Left lung (tissue), 4 donors: ENCODE measurements at regions not wholly inside any gene's neighbourhood (a gene's known extent, or its start where the extent isn't known, plus 50 kb on each side); places are given as distances from the start of the nearest gene placed in this dataset.
"Not testable (repeated sequence)": the region's sequence is repeated elsewhere in the genome, so short reads cannot be mapped to it uniquely, and the experiment has no call there.

ENCODE experiments used
- ATAC-seq: fragments of 200-7000 bp; cut with Tn5 transposase; one replicate; pipeline ENCODE4 v1.9.1; 2020; ENCODE audit warnings: moderate library complexity
- DNase-seq, 4 donors: peaks; one replicate each; pipeline ENCODE4 v3.0.0-alpha.2; 2013 to 2020
- H3K27ac ChIP-seq, 2 donors: fragments of 200-600 bp; sonication (generic) in 1 of 2; one replicate each; pipeline versions ENCODE4 v1.5.0 to v1.8.0; 2020 to 2021
- H3K27me3 ChIP-seq, 2 donors: fragments of 200-600 bp; sonication (generic) in 1 of 2; one replicate each; pipeline versions ENCODE4 v1.5.0 to v1.8.0; 2020 to 2021
- H3K36me3 ChIP-seq, 2 donors: fragments of 200-600 bp; sonication (generic) in 1 of 2; one replicate each; pipeline versions ENCODE4 v1.5.0 to v1.8.0; 2020 to 2021
- H3K4me1 ChIP-seq, 2 donors: fragments of 200-600 bp; one replicate each; pipeline ENCODE4 v1.8.0; 2021
- H3K4me3 ChIP-seq, 2 donors: fragments of 200-600 bp; sonication (generic) in 1 of 2; one replicate each; pipeline versions ENCODE4 v1.5.0 to v1.8.0; 2020 to 2021; ENCODE audit warnings: mild to moderate bottlenecking in 1 of 2
- H3K9me3 ChIP-seq, 2 donors: fragments of 200-600 bp; sonication (generic) in 1 of 2; one replicate each; pipeline versions ENCODE4 v1.5.0 to v1.8.0; 2020 to 2021
- CTCF ChIP-seq, 2 donors: fragments of 200-600 bp; sonication (generic) in 1 of 2; IDR thresholded peaks; one replicate each; pipeline versions ENCODE4 v1.5.0 to v1.8.0; 2021; ENCODE audit warnings: antibody characterized with exemption in 2 of 2
- intact Hi-C, 2 donors: fragments of 100-400 bp; cut with DNase I; formaldehyde crosslinking; loops; one replicate each; pipeline versions ENCODE4 v1.11.2 to v1.14.2; 2022
- donor health status: DM: no; HTN: yes; CAD: no.
- donor health status: DM: no; HTN: no; CAD: no.

DNA sequence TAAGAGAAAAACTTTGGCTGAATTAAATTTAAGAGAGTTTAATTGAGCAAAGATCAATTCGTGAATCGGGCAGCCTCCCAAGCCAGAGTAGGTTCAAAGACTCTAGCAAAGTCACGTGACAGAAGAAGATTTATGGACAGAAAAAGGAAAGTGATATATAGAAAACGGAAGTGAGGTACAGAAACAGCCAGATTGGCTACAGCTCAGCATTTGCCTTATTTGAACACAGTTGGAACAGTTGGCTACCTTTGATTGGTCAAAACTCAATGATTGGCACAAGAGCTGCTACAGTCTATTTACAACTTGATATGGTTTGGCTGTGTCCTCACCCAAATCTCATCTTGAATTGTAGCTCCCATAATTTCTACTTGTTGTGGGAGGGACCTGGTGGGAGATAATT lies 102.6 kb downstream of the PLG start:
- DNase-seq: no peak
- no peak for TF ChIP-seq CTCF (IDR thresholded peaks at IDR 0.05)
- no peaks in the 10 kb centered on the region for H3K9me3 ChIP-seq
- intact Hi-C loops: no loop called here
- H3K27me3 ChIP-seq: no peaks in the 10 kb centered on the region
- H3K27ac ChIP-seq: no peak overlapping the region
- H3K4me3 ChIP-seq: no peak overlapping the region
- no peak for ATAC-seq
- H3K36me3 ChIP-seq: no peaks in the 10 kb centered on the region
- H3K4me1 ChIP-seq: no peaks in the 10 kb centered on the region

GRCh38 chr6:160808263-160808662 lies 106.2 kb downstream of the PLG start:
- DNase-seq: no peak
- no peaks in the 10 kb centered on the region for H3K36me3 ChIP-seq
- no peak overlapping the region for H3K27ac ChIP-seq
- H3K27me3 ChIP-seq: no peaks in the 10 kb centered on the region
- H3K4me1 ChIP-seq: no peaks in the 10 kb centered on the region
- ATAC-seq: no peak
- intact Hi-C loops: no loop called here
- H3K4me3 ChIP-seq: no peak overlapping the region
- H3K9me3 ChIP-seq: no peaks in the 10 kb centered on the region
- no peak for TF ChIP-seq CTCF (IDR thresholded peaks at IDR 0.05)

GRCh38 chr6:160810238-160810637 lies 108.2 kb downstream of the PLG start:
- Histone ChIP-seq H3K27ac (no peak overlapping the region), H3K27me3 (no peaks in the 10 kb centered on the region), H3K4me1 (no peaks in the 10 kb centered on the region), H3K36me3 (no peaks in the 10 kb centered on the region), H3K4me3 (no peak overlapping the region), H3K9me3 (no peaks in the 10 kb centered on the region)
- TF ChIP-seq CTCF (IDR thresholded peaks at IDR 0.05): no peak
- ATAC-seq (no peak), DNase-seq (no peak)
- intact Hi-C loops: no loop called here

DNA sequence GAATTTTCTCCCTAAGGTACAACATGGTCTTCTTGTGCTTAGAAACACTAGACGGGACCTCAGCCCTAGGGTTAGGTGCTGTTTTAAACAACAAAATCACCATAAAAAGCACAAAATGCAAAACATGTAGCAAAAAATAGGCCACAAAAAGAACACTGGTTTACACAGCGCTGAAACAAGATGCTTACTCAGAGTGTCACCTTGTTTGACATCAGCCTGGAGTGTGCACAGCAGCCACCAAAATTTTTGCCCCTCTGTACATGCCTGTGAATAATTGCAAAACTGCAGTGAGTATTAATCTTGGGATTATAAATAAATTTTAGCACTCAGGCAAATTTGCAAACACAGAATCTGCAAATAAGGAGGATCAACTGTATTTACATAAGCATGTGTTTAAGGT lies 110.1 kb downstream of the PLG start:
- Histone ChIP-seq H3K9me3 (no peaks in the 10 kb centered on the region), H3K4me3 (no peak overlapping the region), H3K27me3 (no peaks in the 10 kb centered on the region), H3K27ac (no peak overlapping the region), H3K4me1 (no peaks in the 10 kb centered on the region), H3K36me3 (no peaks in the 10 kb centered on the region)
- no peak for TF ChIP-seq CTCF (IDR thresholded peaks at IDR 0.05)
- ATAC-seq: no peak
- DNase-seq: no peak
- intact Hi-C loops: no loop called here

GRCh38 chr6:160818934-160819333 lies 116.9 kb downstream of the PLG start:
- intact Hi-C loops: no loop called here
- no peaks in the 10 kb centered on the region for H3K36me3 ChIP-seq
- ATAC-seq (no peak), DNase-seq (no peak)
- H3K4me3 ChIP-seq: no peak overlapping the region
- no peak for TF ChIP-seq CTCF (IDR thresholded peaks at IDR 0.05)
- H3K9me3 ChIP-seq: peaks cover 0 to 28% of the 10 kb centered on the region in 2 donors
- no peaks in the 10 kb centered on the region for H3K4me1 ChIP-seq
- H3K27ac ChIP-seq: no peak overlapping the region
- no peaks in the 10 kb centered on the region for H3K27me3 ChIP-seq

DNA sequence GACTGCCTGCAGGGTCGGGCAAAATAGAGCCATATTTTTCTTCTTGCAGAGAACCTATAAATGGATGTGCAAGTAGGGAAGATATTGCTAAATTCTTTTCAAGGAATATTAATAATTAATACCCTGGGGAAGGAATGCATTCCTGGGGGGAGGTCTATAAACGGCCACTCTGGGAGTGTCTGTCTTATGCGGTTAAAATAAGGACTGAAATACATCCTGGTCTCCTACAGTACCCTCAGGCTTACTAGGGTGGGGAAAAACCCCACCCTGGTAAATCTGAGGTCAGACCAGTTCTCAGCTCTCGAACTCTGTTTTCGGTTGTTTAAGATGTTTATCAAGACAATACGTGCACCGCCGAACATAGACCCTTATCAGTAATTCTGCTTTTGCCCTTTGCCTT lies 118.6 kb downstream of the PLG start:
- peaks cover 0 to 28% of the 10 kb centered on the region in 2 donors for H3K9me3 ChIP-seq
- H3K4me3 ChIP-seq, H3K27ac ChIP-seq, H3K36me3 ChIP-seq, H3K4me1 ChIP-seq, intact Hi-C loops, ATAC-seq, DNase-seq, H3K27me3 ChIP-seq: not testable (repeated sequence)
